ENCODE measurements at regions not wholly inside any gene's neighbourhood (a gene's known extent, or its start where the extent isn't known, plus 50 kb on each side); places are given as distances from the start of the nearest gene placed in this dataset.

GRCh38 chr1:4261327-4261726, 361.3 kb upstream of the C1orf174 start:
- Histone ChIP-seq H3K4me2 (ENCODE audit: insufficient read depth, low read length) (no peak overlapping the region), H3K9me1 (replicated peaks; ENCODE audit: control insufficient read depth, extremely low read depth, insufficient read depth, low read length) (no peaks in the 10 kb centered on the region), H3K36me3 (ENCODE audit: control insufficient read depth in 2 of 2, extremely low read depth in 1 of 2, insufficient read depth in 2 of 2, low read length in 2 of 2) (no peaks in the 10 kb centered on the region), H2AFZ (ENCODE audit: low read depth, low read length) (no peak overlapping the region), H3K4me3 (replicated peaks in 1 of 3; ENCODE audit: insufficient read depth in 1 of 3, low read depth in 1 of 3, low read length in 3 of 3) (no peak overlapping the region), H3K27ac (ENCODE audit: insufficient read depth, low read depth, low read length) (no peak overlapping the region), H4K20me1 (replicated peaks; ENCODE audit: control insufficient read depth, extremely low read depth, insufficient read depth, low read length) (no peaks in the 10 kb centered on the region), H3K9ac (replicated peaks; ENCODE audit: extremely low read depth, insufficient read depth, low read length) (no peak overlapping the region), H3K9me3 (replicated peaks; ENCODE audit: control insufficient read depth, insufficient read depth, low read length) (peaks cover 6% of the 10 kb centered on the region), H3K79me2 (ENCODE audit: control insufficient read depth, insufficient read depth, low read length) (no peaks in the 10 kb centered on the region), H3K4me1 (ENCODE audit: control insufficient read depth, extremely low read depth, insufficient read depth, low read length) (no peaks in the 10 kb centered on the region), H3K27me3 (ENCODE audit: control insufficient read depth in 2 of 2, insufficient read depth in 2 of 2, low read length in 2 of 2) (no peaks in the 10 kb centered on the region)
- FAIRE-seq (no peak), DNase-seq (ENCODE audit: low read depth, low spot score) (no peak)
- ChIA-PET POLR2A (no interaction called here), CTCF (no interaction called here)
- no TSS peak for BruUV-seq (replicated peaks)
- TF ChIP-seq GATA2 (IDR thresholded peaks at IDR 0.05; ENCODE audit: insufficient read depth, insufficient read length, low read depth, low read length) (no peak), CTCF (IDR thresholded peaks at IDR 0.05; ENCODE audit: extremely low read depth in 1 of 2, insufficient read depth in 1 of 2, low read depth in 1 of 2, low read length in 2 of 2) (no peak)
- intact Hi-C loops (cut with micrococcal nuclease) (no loop called here), dilution Hi-C loops (cut with MboI; ENCODE audit: extremely low pct_ligation_motif_present, low sequenced_read_pairs) (no loop called here)

- ChIA-PET POLR2A (no interaction called here), CTCF (no interaction called here)
- H3K27me3 ChIP-seq (ENCODE audit: control insufficient read depth in 2 of 2, insufficient read depth in 2 of 2, low read length in 2 of 2) = no peaks in the 10 kb centered on the region
- intact Hi-C loops (cut with micrococcal nuclease) (no loop called here), dilution Hi-C loops (cut with MboI; ENCODE audit: extremely low pct_ligation_motif_present, low sequenced_read_pairs) (no loop called here)
- no peak for FAIRE-seq
- no peak overlapping the region for H3K4me3 ChIP-seq (replicated peaks in 1 of 3; ENCODE audit: insufficient read depth in 1 of 3, low read depth in 1 of 3, low read length in 3 of 3)
- no peaks in the 10 kb centered on the region for H4K20me1 ChIP-seq (replicated peaks; ENCODE audit: control insufficient read depth, extremely low read depth, insufficient read depth, low read length)
- H3K9ac ChIP-seq (replicated peaks; ENCODE audit: extremely low read depth, insufficient read depth, low read length) = no peak overlapping the region
- no TSS peak for BruUV-seq (replicated peaks)
- no peak overlapping the region for H3K4me2 ChIP-seq (ENCODE audit: insufficient read depth, low read length)
- no peaks in the 10 kb centered on the region for H3K79me2 ChIP-seq (ENCODE audit: control insufficient read depth, insufficient read depth, low read length)
- H2AFZ ChIP-seq (ENCODE audit: low read depth, low read length) = no peak overlapping the region
- H3K9me3 ChIP-seq (replicated peaks; ENCODE audit: control insufficient read depth, insufficient read depth, low read length) = peaks cover 6% of the 10 kb centered on the region
- H3K36me3 ChIP-seq (ENCODE audit: control insufficient read depth in 2 of 2, extremely low read depth in 1 of 2, insufficient read depth in 2 of 2, low read length in 2 of 2) = no peaks in the 10 kb centered on the region
- H3K4me1 ChIP-seq (ENCODE audit: control insufficient read depth, extremely low read depth, insufficient read depth, low read length) = no peaks in the 10 kb centered on the region
- no peak for TF ChIP-seq MYC (IDR thresholded peaks at IDR 0.05; ENCODE audit: low read depth, low read length)
- H3K9me1 ChIP-seq (replicated peaks; ENCODE audit: control insufficient read depth, extremely low read depth, insufficient read depth, low read length) = no peaks in the 10 kb centered on the region
- no peak for DNase-seq (ENCODE audit: low read depth, low spot score)
- no peak overlapping the region for H3K27ac ChIP-seq (ENCODE audit: insufficient read depth, low read depth, low read length)
Observed at GRCh38 chr1:4262665-4263064, 362.6 kb upstream of the C1orf174 start.
